ENCODE measurements at regions not wholly inside any gene's neighbourhood (a gene's known extent, or its start where the extent isn't known, plus 50 kb on each side); places are given as distances from the start of the nearest gene placed in this dataset.

- Histone ChIP-seq H3K27me3 (ENCODE audit: control insufficient read depth in 2 of 2, insufficient read depth in 2 of 2, low read length in 2 of 2) (no peaks in the 10 kb centered on the region), H2AFZ (ENCODE audit: low read depth, low read length) (no peak overlapping the region), H3K4me1 (ENCODE audit: control insufficient read depth, extremely low read depth, insufficient read depth, low read length) (no peaks in the 10 kb centered on the region), H3K9ac (replicated peaks; ENCODE audit: extremely low read depth, insufficient read depth, low read length) (no peak overlapping the region), H3K4me3 (replicated peaks in 1 of 3; ENCODE audit: insufficient read depth in 1 of 3, low read depth in 1 of 3, low read length in 3 of 3) (no peak overlapping the region), H3K79me2 (ENCODE audit: control insufficient read depth, insufficient read depth, low read length) (no peaks in the 10 kb centered on the region), H3K27ac (ENCODE audit: insufficient read depth, low read depth, low read length) (no peak overlapping the region), H3K36me3 (ENCODE audit: control insufficient read depth in 2 of 2, extremely low read depth in 1 of 2, insufficient read depth in 2 of 2, low read length in 2 of 2) (peaks cover 0 to 17% of the 10 kb centered on the region in 2 experiments), H3K9me1 (replicated peaks; ENCODE audit: control insufficient read depth, extremely low read depth, insufficient read depth, low read length) (no peaks in the 10 kb centered on the region), H4K20me1 (replicated peaks; ENCODE audit: control insufficient read depth, extremely low read depth, insufficient read depth, low read length) (no peaks in the 10 kb centered on the region), H3K9me3 (replicated peaks; ENCODE audit: control insufficient read depth, insufficient read depth, low read length) (no peaks in the 10 kb centered on the region), H3K4me2 (ENCODE audit: insufficient read depth, low read length) (no peak overlapping the region)
- TF ChIP-seq CTCF (IDR thresholded peaks at IDR 0.05; ENCODE audit: extremely low read depth in 1 of 2, insufficient read depth in 1 of 2, low read depth in 1 of 2, low read length in 2 of 2) (no peak), MYC (IDR thresholded peaks at IDR 0.05; ENCODE audit: low read depth, low read length) (no peak), POLR2A (IDR thresholded peaks at IDR 0.05; ENCODE audit: low read depth, low read length) (no peak), FOS (IDR thresholded peaks at IDR 0.05; ENCODE audit: borderline replicate concordance, insufficient read depth, low read length) (no peak)
- FAIRE-seq (no peak), DNase-seq (ENCODE audit: low read depth, low spot score) (no peak)
- intact Hi-C loops (cut with micrococcal nuclease) (no loop called here), dilution Hi-C loops (cut with MboI; ENCODE audit: extremely low pct_ligation_motif_present, low sequenced_read_pairs) (no loop called here)
- no TSS peak for BruUV-seq (replicated peaks)
- ChIA-PET POLR2A (no interaction called here), CTCF (no interaction called here)
Measured at GRCh38 chr14:101031721-101032120, 128.2 kb upstream of the RTL1 start.

- CTCF ChIA-PET, result no interaction called here
- Histone ChIP-seq H3K4me2 (ENCODE audit: insufficient read depth, low read length) (no peak overlapping the region), H4K20me1 (replicated peaks; ENCODE audit: control insufficient read depth, extremely low read depth, insufficient read depth, low read length) (no peaks in the 10 kb centered on the region), H3K9ac (replicated peaks; ENCODE audit: extremely low read depth, insufficient read depth, low read length) (no peak overlapping the region), H3K36me3 (ENCODE audit: control insufficient read depth in 2 of 2, extremely low read depth in 1 of 2, insufficient read depth in 2 of 2, low read length in 2 of 2) (peaks cover 0 to 18% of the 10 kb centered on the region in 2 experiments), H3K9me1 (replicated peaks; ENCODE audit: control insufficient read depth, extremely low read depth, insufficient read depth, low read length) (no peaks in the 10 kb centered on the region), H2AFZ (ENCODE audit: low read depth, low read length) (no peak overlapping the region), H3K27ac (ENCODE audit: insufficient read depth, low read depth, low read length) (no peak overlapping the region), H3K27me3 (ENCODE audit: control insufficient read depth in 2 of 2, insufficient read depth in 2 of 2, low read length in 2 of 2) (no peaks in the 10 kb centered on the region), H3K9me3 (replicated peaks; ENCODE audit: control insufficient read depth, insufficient read depth, low read length) (no peaks in the 10 kb centered on the region), H3K79me2 (ENCODE audit: control insufficient read depth, insufficient read depth, low read length) (no peaks in the 10 kb centered on the region), H3K4me1 (ENCODE audit: control insufficient read depth, extremely low read depth, insufficient read depth, low read length) (no peaks in the 10 kb centered on the region), H3K4me3 (replicated peaks in 1 of 3; ENCODE audit: insufficient read depth in 1 of 3, low read depth in 1 of 3, low read length in 3 of 3) (no peak overlapping the region)
- intact Hi-C loops (cut with micrococcal nuclease) (no loop called here), dilution Hi-C loops (cut with MboI; ENCODE audit: extremely low pct_ligation_motif_present, low sequenced_read_pairs) (no loop called here)
- TF ChIP-seq GATA2 (IDR thresholded peaks at IDR 0.05; ENCODE audit: insufficient read depth, insufficient read length, low read depth, low read length) (no peak), CTCF (IDR thresholded peaks at IDR 0.05; ENCODE audit: extremely low read depth in 1 of 2, insufficient read depth in 1 of 2, low read depth in 1 of 2, low read length in 2 of 2) (no peak), JUN (IDR thresholded peaks at IDR 0.05; ENCODE audit: borderline replicate concordance, insufficient read depth, insufficient read length, low read depth) (no peak), POLR2AphosphoS5 (IDR thresholded peaks at IDR 0.05; ENCODE audit: insufficient read depth, low read depth, low read length) (no peak), MYC (IDR thresholded peaks at IDR 0.05; ENCODE audit: low read depth, low read length) (no peak), FOS (IDR thresholded peaks at IDR 0.05; ENCODE audit: borderline replicate concordance, insufficient read depth, low read length) (no peak)
- no peak for DNase-seq (ENCODE audit: low read depth, low spot score)
- POLR2A ChIA-PET, result no interaction called here
- no TSS peak for BruUV-seq (replicated peaks)
- FAIRE-seq, result no peak
Measured at GRCh38 chr14:101032433-101032832, 128.9 kb upstream of the RTL1 start.

All from endothelial cell of umbilical vein (primary cell).